ENCODE measurements at regions not wholly inside any gene's neighbourhood (a gene's known extent, or its start where the extent isn't known, plus 50 kb on each side); places are given as distances from the start of the nearest gene placed in this dataset.
"Not testable (repeated sequence)": the region's sequence is repeated elsewhere in the genome, so short reads cannot be mapped to it uniquely, and the experiment has no call there.

GRCh38 chr4:186826846-186827533 lies 103.3 kb upstream of the FAT1 start:
- DNase-seq (ENCODE audit: extremely low spot score): no peak
- WGBS: 67% methylated on average over 12 of the region's 12 CpGs
- H3K27ac ChIP-seq (ENCODE audit: low read depth): no peak overlapping the region
- H3K36me3 ChIP-seq (ENCODE audit: insufficient read depth): no peaks in the 10 kb centered on the region
- H3K4me1 ChIP-seq (ENCODE audit: insufficient read depth): no peaks in the 10 kb centered on the region
- H3K4me3 ChIP-seq (ENCODE audit: low read depth, low read length): no peak overlapping the region

GRCh38 chr4:186827534-186827897 lies 103.9 kb upstream of the FAT1 start:
- Histone ChIP-seq H3K4me3 (ENCODE audit: low read depth, low read length) (no peak overlapping the region), H3K4me1 (ENCODE audit: insufficient read depth) (no peaks in the 10 kb centered on the region), H3K27ac (ENCODE audit: low read depth) (no peak overlapping the region), H3K36me3 (ENCODE audit: insufficient read depth) (no peaks in the 10 kb centered on the region)
- 79% methylated on average over 6 of the region's 6 CpGs for WGBS
- DNase-seq (ENCODE audit: extremely low spot score): no peak

- H3K27ac ChIP-seq (ENCODE audit: low read depth): no peak overlapping the region
- no peak overlapping the region for H3K4me3 ChIP-seq (ENCODE audit: low read depth, low read length)
These were observed 105.4 kb upstream of the FAT1 start for GRCh38 chr4:186829097-186829496.

GRCh38 chr4:186829740-186830449 lies 106.2 kb upstream of the FAT1 start:
- Histone ChIP-seq H3K27ac (ENCODE audit: low read depth) (no peak overlapping the region), H3K4me1 (ENCODE audit: insufficient read depth) (no peaks in the 10 kb centered on the region), H3K4me3 (ENCODE audit: low read depth, low read length) (no peak overlapping the region), H3K36me3 (ENCODE audit: insufficient read depth) (no peaks in the 10 kb centered on the region)
- WGBS: 49% methylated on average over 9 of the region's 9 CpGs
- DNase-seq (ENCODE audit: extremely low spot score): no peak

More at GRCh38 chr4:186829097-186829496, 105.4 kb upstream of the FAT1 start:
- DNase-seq (ENCODE audit: extremely low spot score): no peak
- Histone ChIP-seq H3K36me3 (ENCODE audit: insufficient read depth) (no peaks in the 10 kb centered on the region), H3K4me1 (ENCODE audit: insufficient read depth) (no peaks in the 10 kb centered on the region)
- 85% methylated on average over 6 of the region's 6 CpGs for WGBS

GRCh38 chr4:186831574-186831973 lies 107.9 kb upstream of the FAT1 start:
- WGBS: 96% methylated on average over 4 of the region's 4 CpGs
- H3K4me3 ChIP-seq (ENCODE audit: low read depth, low read length): no peak overlapping the region
- no peaks in the 10 kb centered on the region for H3K36me3 ChIP-seq (ENCODE audit: insufficient read depth)
- H3K27ac ChIP-seq (ENCODE audit: low read depth): no peak overlapping the region
- H3K4me1 ChIP-seq (ENCODE audit: insufficient read depth): no peaks in the 10 kb centered on the region
- no peak for DNase-seq (ENCODE audit: extremely low spot score)

GRCh38 chr4:186832906-186833305 lies 109.2 kb upstream of the FAT1 start:
- WGBS: 32% methylated on average over 1 of the region's 1 CpG
- Histone ChIP-seq H3K36me3 (ENCODE audit: insufficient read depth) (no peaks in the 10 kb centered on the region), H3K4me1 (ENCODE audit: insufficient read depth) (no peaks in the 10 kb centered on the region), H3K4me3 (ENCODE audit: low read depth, low read length) (no peak overlapping the region), H3K27ac (ENCODE audit: low read depth) (no peak overlapping the region)
- DNase-seq (ENCODE audit: extremely low spot score): no peak

GRCh38 chr4:186837463-186837862 lies 113.8 kb upstream of the FAT1 start:
- 97% methylated on average over 3 of the region's 3 CpGs for WGBS
- H3K4me1 ChIP-seq (ENCODE audit: insufficient read depth); H3K36me3 ChIP-seq (ENCODE audit: insufficient read depth): not testable (repeated sequence)

GRCh38 chr4:186838295-186838694 lies 114.6 kb upstream of the FAT1 start:
- no peak for DNase-seq (ENCODE audit: extremely low spot score)
- Histone ChIP-seq H3K27ac (ENCODE audit: low read depth) (no peak overlapping the region), H3K36me3 (ENCODE audit: insufficient read depth) (no peaks in the 10 kb centered on the region), H3K4me3 (ENCODE audit: low read depth, low read length) (no peak overlapping the region), H3K4me1 (ENCODE audit: insufficient read depth) (no peaks in the 10 kb centered on the region)
- 95% methylated on average over 2 of the region's 2 CpGs for WGBS

More at GRCh38 chr4:186837463-186837862, 113.8 kb upstream of the FAT1 start:
- H3K4me3 ChIP-seq (ENCODE audit: low read depth, low read length); DNase-seq (ENCODE audit: extremely low spot score); H3K27ac ChIP-seq (ENCODE audit: low read depth): not testable (repeated sequence)

GRCh38 chr4:186839122-186840037 lies 115.7 kb upstream of the FAT1 start:
- H3K27ac ChIP-seq (ENCODE audit: low read depth): peak overlapping the region; percentile 70
- 43% methylated on average over 11 of the region's 11 CpGs for WGBS
- H3K4me1 ChIP-seq (ENCODE audit: insufficient read depth): no peaks in the 10 kb centered on the region
- no peak for DNase-seq (ENCODE audit: extremely low spot score)
- H3K4me3 ChIP-seq (ENCODE audit: low read depth, low read length): peak overlapping the region; percentile 8
- no peaks in the 10 kb centered on the region for H3K36me3 ChIP-seq (ENCODE audit: insufficient read depth)

- Histone ChIP-seq H3K27ac (ENCODE audit: low read depth) (peak overlapping the region; percentile 70), H3K4me3 (ENCODE audit: low read depth, low read length) (no peak overlapping the region), H3K36me3 (ENCODE audit: insufficient read depth) (no peaks in the 10 kb centered on the region), H3K4me1 (ENCODE audit: insufficient read depth) (no peaks in the 10 kb centered on the region)
- WGBS: 58% methylated on average over 7 of the region's 7 CpGs
- DNase-seq (ENCODE audit: extremely low spot score): no peak
These were observed 116.6 kb upstream of the FAT1 start for GRCh38 chr4:186840222-186840701.

GRCh38 chr4:186840771-186841301 lies 117.2 kb upstream of the FAT1 start:
- Histone ChIP-seq H3K4me3 (ENCODE audit: low read depth, low read length) (no peak overlapping the region), H3K36me3 (ENCODE audit: insufficient read depth) (no peaks in the 10 kb centered on the region), H3K4me1 (ENCODE audit: insufficient read depth) (no peaks in the 10 kb centered on the region), H3K27ac (ENCODE audit: low read depth) (no peak overlapping the region)
- WGBS: 83% methylated on average over 21 of the region's 21 CpGs
- no peak for DNase-seq (ENCODE audit: extremely low spot score)

- Histone ChIP-seq H3K36me3 (ENCODE audit: insufficient read depth) (no peaks in the 10 kb centered on the region), H3K4me3 (ENCODE audit: low read depth, low read length) (peak overlapping the region; percentile 9), H3K4me1 (ENCODE audit: insufficient read depth) (no peaks in the 10 kb centered on the region), H3K27ac (ENCODE audit: low read depth) (peak overlapping the region; percentile 85)
- 15% methylated on average over 8 of the region's 8 CpGs for WGBS
- no peak for DNase-seq (ENCODE audit: extremely low spot score)
These were observed 120.5 kb upstream of the FAT1 start for GRCh38 chr4:186844059-186844681.

All from urinary bladder (tissue), 3 donors.